H1 (cell line): ENCODE measurements at regions not wholly inside any gene's neighbourhood (a gene's known extent, or its start where the extent isn't known, plus 50 kb on each side); places are given as distances from the start of the nearest gene placed in this dataset.

ENCODE experiments used
- CTCF ChIA-PET: fragments of 300-600 bp; sonication (Branson Sonifier 250); formaldehyde crosslinking; loops from one replicate; lab custom pipeline; 2021; ENCODE audit not compliant: partially characterized antibody; lab: Charles Lee
- POLR2A ChIA-PET: fragments of 300-600 bp; sonication (Branson Sonifier 250); formaldehyde crosslinking; loops from one replicate; lab custom pipeline; 2021; ENCODE audit warnings: inconsistent platforms; ENCODE audit not compliant: partially characterized antibody; lab: Charles Lee
- DNase-seq, 2 experiments: peaks; one replicate each; pipeline versions ENCODE4 v3.0.0 to v3.0.0-alpha.2; 2010 to 2022; ENCODE audit warnings: low spot score in 2 of 2, low read depth in 1 of 2, mixed read lengths in 1 of 2
- FAIRE-seq: peaks from 2 replicates; lab custom pipeline; 2011; peaks lifted over from hg19 to GRCh38; lab: Jason Lieb, UNC
- H2AFZ ChIP-seq: 2 replicates; pipeline ENCODE4 v1.8.1; 2012; ENCODE audit warnings: low read length, inconsistent platforms
- H2AK5ac ChIP-seq: 2 replicates; pipeline ENCODE4 v1.6.1; 2013; ENCODE audit warnings: low read depth, low read length
- H2BK120ac ChIP-seq: replicated peaks from 2 replicates; pipeline ENCODE3; 2013; ENCODE audit warnings: low read depth, low read length, inconsistent platforms
- H2BK12ac ChIP-seq: 2 replicates; pipeline ENCODE4 v1.6.1; 2013; ENCODE audit warnings: low read depth, low read length
- H2BK15ac ChIP-seq: 2 replicates; pipeline ENCODE4 v1.6.1; 2013; ENCODE audit warnings: low read length
- H2BK20ac ChIP-seq: 2 replicates; pipeline ENCODE4 v1.6.1; 2013; ENCODE audit warnings: low read length
- H2BK5ac ChIP-seq: 2 replicates; pipeline ENCODE4 v1.6.1; 2013; ENCODE audit warnings: low read depth, low read length
- H3K14ac ChIP-seq: 2 replicates; pipeline ENCODE4 v1.6.1; 2013; ENCODE audit warnings: inconsistent platforms; ENCODE audit not compliant: insufficient read length
- H3K18ac ChIP-seq: 2 replicates; pipeline ENCODE4 v1.6.1; 2013; ENCODE audit warnings: low read length; ENCODE audit errors: extremely low read depth
- H3K23ac ChIP-seq: 2 replicates; pipeline ENCODE4 v1.6.1; 2013; ENCODE audit warnings: inconsistent platforms; ENCODE audit not compliant: insufficient read length
- H3K23me2 ChIP-seq: 2 replicates; pipeline ENCODE4 v1.6.1; 2013; ENCODE audit warnings: low read depth, low read length
- H3K27ac ChIP-seq: 2 replicates; pipeline ENCODE4 v1.6.1; 2011; ENCODE audit warnings: low read depth, low read length, inconsistent platforms
- H3K27me3 ChIP-seq, 4 experiments: replicated peaks in 1 of 4; 1 replicate in 1 of 4; 2 replicates in 3 of 4; pipeline versions ENCODE4 v1.6.1 to v1.8.1; 2011 to 2013; ENCODE audit warnings: low read length in 3 of 4, mild to moderate bottlenecking in 3 of 4, inconsistent platforms in 2 of 4, mixed read lengths in 2 of 4, moderate library complexity in 1 of 4; ENCODE audit not compliant: control insufficient read depth in 3 of 4, insufficient read depth in 3 of 4; ENCODE audit errors: extremely low read depth in 1 of 4
- H3K36me3 ChIP-seq, 4 experiments: 2 replicates each; pipeline versions ENCODE4 v1.6.1 to v1.8.1; 2011 to 2013; ENCODE audit warnings: mild to moderate bottlenecking in 4 of 4, low read length in 3 of 4, moderate library complexity in 2 of 4, control low read depth in 1 of 4, inconsistent platforms in 1 of 4; ENCODE audit not compliant: insufficient read depth in 4 of 4, control insufficient read depth in 2 of 4
- H3K4ac ChIP-seq: replicated peaks from 2 replicates; pipeline ENCODE3; 2013; ENCODE audit warnings: low read length, low read depth, mixed read lengths, inconsistent platforms; ENCODE audit not compliant: insufficient read length
- H3K4me1 ChIP-seq, 4 experiments: replicated peaks in 1 of 4; 1 replicate in 1 of 4; 2 replicates in 3 of 4; pipeline versions ENCODE4 v1.6.1 to v1.8.1; 2011 to 2013; ENCODE audit warnings: low read length in 3 of 4, inconsistent platforms in 2 of 4, mixed read lengths in 1 of 4; ENCODE audit not compliant: insufficient read depth in 4 of 4, control insufficient read depth in 3 of 4
- H3K4me2 ChIP-seq, 2 experiments: 2 replicates each; pipeline versions ENCODE4 v1.6.1 to v1.8.1; 2011 to 2013; ENCODE audit warnings: low read depth in 2 of 2, low read length in 2 of 2, control low read depth in 1 of 2, inconsistent platforms in 1 of 2, mild to moderate bottlenecking in 1 of 2; ENCODE audit not compliant: insufficient read depth in 1 of 2
- H3K4me3 ChIP-seq, 4 experiments: fragments of 200-600, 300-600 bp in 1 of 4; sonication (generic), shearing (Covaris generic), sonication (Bioruptor Twin) in 1 of 4; 2 replicates each; pipeline versions ENCODE4 v1.5.1 to v1.8.1; 2011 to 2016; ENCODE audit warnings: low read length in 4 of 4, low read depth in 3 of 4, control low read depth in 2 of 4, inconsistent platforms in 2 of 4, mild to moderate bottlenecking in 2 of 4, mixed read lengths in 1 of 4, moderate library complexity in 1 of 4; ENCODE audit not compliant: insufficient read depth in 2 of 4; ENCODE audit errors: extremely low read depth in 1 of 4
- H3K56ac ChIP-seq: replicated peaks from 2 replicates; pipeline ENCODE3; 2013; ENCODE audit warnings: low read depth, mild to moderate bottlenecking, mixed read lengths, low read length, inconsistent platforms; ENCODE audit not compliant: insufficient read length
- H3K79me1 ChIP-seq: 2 replicates; pipeline ENCODE4 v1.6.1; 2013; ENCODE audit warnings: low read depth, low read length, control low read depth
- H3K79me2 ChIP-seq, 2 experiments: 2 replicates each; pipeline versions ENCODE4 v1.6.1 to v1.8.1; 2012 to 2013; ENCODE audit warnings: low read length in 2 of 2, mild to moderate bottlenecking in 2 of 2, inconsistent platforms in 1 of 2; ENCODE audit not compliant: insufficient read depth in 2 of 2, control insufficient read depth in 1 of 2
- H3K9ac ChIP-seq, 4 experiments: replicated peaks in 1 of 4; 1 replicate in 1 of 4; 2 replicates in 3 of 4; pipeline versions ENCODE4 v1.6.1 to v1.8.1; 2011 to 2013; ENCODE audit warnings: low read depth in 3 of 4, low read length in 3 of 4, control low read depth in 2 of 4, mild to moderate bottlenecking in 2 of 4, moderate library complexity in 2 of 4, inconsistent platforms in 1 of 4; ENCODE audit errors: extremely low read depth in 1 of 4
- H3K9me3 ChIP-seq, 2 experiments: 2 replicates each; pipeline versions ENCODE4 v1.6.1 to v1.8.1; 2012 to 2013; ENCODE audit warnings: mild to moderate bottlenecking in 2 of 2, moderate library complexity in 2 of 2, control low read depth in 1 of 2, inconsistent platforms in 1 of 2, low read depth in 1 of 2, low read length in 1 of 2, mixed read lengths in 1 of 2; ENCODE audit not compliant: insufficient read depth in 2 of 2
- H4K20me1 ChIP-seq, 2 experiments: replicated peaks in 1 of 2; 2 replicates each; pipeline versions ENCODE3 to v1.8.1; 2011 to 2013; ENCODE audit warnings: inconsistent platforms in 2 of 2, low read length in 2 of 2, mild to moderate bottlenecking in 1 of 2; ENCODE audit not compliant: insufficient read depth in 2 of 2, control insufficient read depth in 1 of 2
- H4K5ac ChIP-seq: 2 replicates; pipeline ENCODE4 v1.6.1; 2013; ENCODE audit warnings: low read length, low read depth, mixed read lengths, inconsistent platforms; ENCODE audit not compliant: insufficient read length
- H4K8ac ChIP-seq: 2 replicates; pipeline ENCODE4 v1.8.0; 2013; ENCODE audit warnings: mild to moderate bottlenecking, moderate library complexity, low read length, inconsistent platforms; ENCODE audit not compliant: insufficient read depth; ENCODE audit errors: extremely low read depth
- H4K91ac ChIP-seq: replicated peaks from 2 replicates; pipeline ENCODE3; 2013; ENCODE audit warnings: low read length, mixed read lengths, inconsistent platforms; ENCODE audit not compliant: insufficient read length
- ASH2L ChIP-seq: fragments of 200-600, 300-600 bp; sonication (generic); IDR thresholded peaks from one replicate; pipeline ENCODE4 v1.7.1; 2017; ENCODE audit warnings: low read length
- CBX8 ChIP-seq: fragments of 300-800, 300-1000 bp; sonication (generic); IDR thresholded peaks from 2 replicates; pipeline ENCODE4 v1.7.1; 2016; ENCODE audit warnings: low read depth, low read length, borderline replicate concordance
- RFX5 ChIP-seq: IDR thresholded peaks from 2 replicates; pipeline ENCODE4 v1.6.1; 2011; ENCODE audit warnings: low read depth, low read length, improper control_type of control experiment, borderline replicate concordance
- RNF2 ChIP-seq: fragments of 200-900, 300-1000 bp; sonication (generic); IDR thresholded peaks from 2 replicates; pipeline ENCODE4 v1.7.1; 2016; ENCODE audit warnings: borderline replicate concordance, low read depth, mild to moderate bottlenecking, antibody characterized with exemption, low read length; ENCODE audit not compliant: poor library complexity, severe bottlenecking; ENCODE audit errors: missing control alignments
- RXRA ChIP-seq: IDR thresholded peaks from 2 replicates; pipeline ENCODE4 v1.6.1; 2011; ENCODE audit warnings: low read depth, mild to moderate bottlenecking, low read length, moderate library complexity; ENCODE audit not compliant: insufficient read depth
- SRF ChIP-seq: IDR thresholded peaks from 2 replicates; pipeline ENCODE4 v1.6.1; 2011; ENCODE audit warnings: mild to moderate bottlenecking, low read depth, low read length, moderate library complexity
- TBP ChIP-seq: IDR thresholded peaks from 2 replicates; pipeline ENCODE4 v1.6.1; 2011; ENCODE audit warnings: low read depth, low read length, improper control_type of control experiment
- TEAD4 ChIP-seq: IDR thresholded peaks from 2 replicates; pipeline ENCODE4 v1.6.1; 2012; ENCODE audit warnings: low read depth, low read length, inconsistent platforms, mixed read lengths
- WGBS, 2 experiments: shearing (Covaris generic) in 1 of 2; methylation state at CpG; one replicate each; pipeline versions ENCODE4 v1.1.6 to v1.1.7; 2013 to 2015; ENCODE audit warnings: low lambda C conversion rate in 2 of 2, mixed read lengths in 2 of 2, inconsistent platforms in 1 of 2, low coverage in 1 of 2, missing lambda C conversion rate in 1 of 2; ENCODE audit not compliant: insufficient replicate concordance in 2 of 2, insufficient coverage in 1 of 2, insufficient read length in 1 of 2; ENCODE audit errors: extremely low coverage in 1 of 2, missing lambda C conversion rate in 1 of 2; 5-methylcytosine and 5-hydroxymethylcytosine counted together

GRCh38 chr2:106646605-106647004 is 159.4 kb downstream of the CD8B2 start:
- Histone ChIP-seq H4K5ac (no peak overlapping the region), H2BK15ac (no peak overlapping the region), H2BK120ac (no peak overlapping the region), H3K14ac (no peak overlapping the region), H3K4me1 (no peaks in the 10 kb centered on the region), H4K8ac (no peak overlapping the region), H4K91ac (no peak overlapping the region), H3K23ac (no peak overlapping the region), H3K9ac (no peak overlapping the region), H3K27me3 (no peaks in the 10 kb centered on the region), H3K23me2 (no peaks in the 10 kb centered on the region), H3K79me2 (no peaks in the 10 kb centered on the region), H3K4me3 (no peak overlapping the region), H2AK5ac (no peak overlapping the region), H4K20me1 (no peaks in the 10 kb centered on the region), H3K27ac (no peak overlapping the region), H3K18ac (no peak overlapping the region), H2BK5ac (no peak overlapping the region), H2BK12ac (no peak overlapping the region), H2BK20ac (no peak overlapping the region), H3K56ac (no peak overlapping the region), H3K4me2 (no peak overlapping the region), H2AFZ (no peak overlapping the region), H3K79me1 (no peaks in the 10 kb centered on the region), H3K4ac (no peak overlapping the region), H3K36me3 (no peaks in the 10 kb centered on the region), H3K9me3 (no peaks in the 10 kb centered on the region)
- POLR2A ChIA-PET, result no interaction called here
- CTCF ChIA-PET, result no interaction called here
- TF ChIP-seq TBP (no peak), RNF2 (no peak), ASH2L (no peak), RXRA (no peak), TEAD4 (no peak), RFX5 (no peak), SRF (no peak), CBX8 (no peak)
- 84% methylated on average over 4 of the region's 4 CpGs; no CpG with 5 or more reads in 1 of the 2 experiments for WGBS, 2 experiments
- FAIRE-seq (no peak), DNase-seq (no peak)
